ENCODE measurements at regions not wholly inside any gene's neighbourhood (a gene's known extent, or its start where the extent isn't known, plus 50 kb on each side); places are given as distances from the start of the nearest gene placed in this dataset.
"Not testable (repeated sequence)": the region's sequence is repeated elsewhere in the genome, so short reads cannot be mapped to it uniquely, and the experiment has no call there.

GRCh38 chr7:91463330-91463729 is 199.1 kb downstream of the FZD1 start:
- DNase-seq (ENCODE audit: low spot score): no peak

DNA sequence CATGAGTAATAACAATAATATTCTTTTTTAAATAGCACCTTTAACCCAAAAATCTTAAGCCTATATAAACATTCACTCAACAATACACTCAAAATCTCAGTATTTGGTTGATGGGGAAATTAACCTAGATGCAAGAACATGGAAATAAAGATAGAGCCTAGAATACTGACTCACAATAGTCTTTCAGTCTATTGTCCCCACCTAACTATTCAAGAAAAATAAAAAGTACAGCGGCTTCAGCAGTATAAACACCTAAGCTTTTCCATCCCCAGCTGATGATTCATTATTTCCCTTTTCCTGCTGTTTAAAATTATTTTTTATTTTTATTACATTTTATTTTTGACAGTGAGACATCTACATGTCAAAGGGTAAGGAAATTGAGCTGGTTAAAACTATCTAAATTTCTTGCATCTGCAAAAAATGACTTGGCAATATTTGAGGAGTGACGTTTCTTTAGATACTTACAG is 201.4 kb downstream of the FZD1 start:
- DNase-seq (ENCODE audit: low spot score): no peak

DNA sequence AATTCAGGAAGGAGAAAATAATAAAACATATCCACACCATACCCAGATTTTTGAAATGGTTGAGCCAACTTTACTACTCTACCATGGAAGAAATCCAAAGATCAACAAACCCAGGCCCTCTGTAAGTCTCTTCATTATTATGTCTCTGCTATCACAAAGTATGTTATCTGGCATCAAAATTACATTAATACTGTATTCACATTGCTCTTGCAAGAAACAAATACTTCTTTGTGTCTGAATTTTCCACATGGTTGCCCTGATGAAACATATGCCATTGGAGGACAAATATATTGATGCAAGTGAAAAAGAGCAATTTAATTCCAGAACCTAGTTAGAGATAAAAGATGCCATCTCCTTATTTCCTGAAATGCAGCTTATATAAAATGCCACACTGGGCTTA is 204.0 kb downstream of the FZD1 start:
- DNase-seq (ENCODE audit: low spot score): no peak

DNA sequence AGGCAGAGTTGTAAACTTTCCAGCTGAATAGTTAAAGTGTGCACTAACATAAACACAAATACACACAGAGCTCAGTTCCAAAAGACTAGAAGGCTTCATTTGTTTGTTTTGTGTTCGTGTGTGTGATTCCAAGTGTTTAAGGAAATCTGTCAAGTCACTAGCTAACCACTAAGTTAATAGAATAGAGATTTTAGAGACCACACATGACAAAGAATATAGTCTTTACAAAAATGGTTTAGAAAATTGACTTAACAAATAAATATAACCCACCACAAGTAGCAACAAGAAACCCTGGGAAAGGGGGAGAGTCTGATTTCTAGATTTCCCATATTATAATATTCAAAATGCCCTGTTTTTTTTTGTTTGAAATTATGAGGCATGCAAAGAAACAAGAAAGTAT is 209.4 kb downstream of the FZD1 start:
- no peak for DNase-seq (ENCODE audit: low spot score)

DNA sequence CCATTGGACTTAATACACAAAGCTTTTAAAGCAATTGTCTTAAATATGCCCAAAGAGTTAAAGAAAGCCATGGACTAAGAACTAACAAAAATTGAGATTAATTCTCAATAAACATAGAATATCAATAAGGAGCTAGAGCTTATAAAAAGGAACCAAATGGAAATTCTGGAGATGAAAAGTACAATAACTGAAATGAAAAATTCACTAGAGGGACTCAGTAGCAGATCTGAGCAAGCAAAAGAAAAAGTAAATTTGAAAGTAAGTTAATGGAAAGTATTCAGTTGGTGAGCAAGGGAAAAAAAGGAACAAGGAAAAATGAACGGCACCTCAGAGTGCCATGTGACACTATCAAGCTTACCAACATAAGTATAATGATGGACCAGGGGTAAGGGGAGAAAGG is 209.8 kb downstream of the FZD1 start:
- DNase-seq (ENCODE audit: low spot score): no peak

DNA sequence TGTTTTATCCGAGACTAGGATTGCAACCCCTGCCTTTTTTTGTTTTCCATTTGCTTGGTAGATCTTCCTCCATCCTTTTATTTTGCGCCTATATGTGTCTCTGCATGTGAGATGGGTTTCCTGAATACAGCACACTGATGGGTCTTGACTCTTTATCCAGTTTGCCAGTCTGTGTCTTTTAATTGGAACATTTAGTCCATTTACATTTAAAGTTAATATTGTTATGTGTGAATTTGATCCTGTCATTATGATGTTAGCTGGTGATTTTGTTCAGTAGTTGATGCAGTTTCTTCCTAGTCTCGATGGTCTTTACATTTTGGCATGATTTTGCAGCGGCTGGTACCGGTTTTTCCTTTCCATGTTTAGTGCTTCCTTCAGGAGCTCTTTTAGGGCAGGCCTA is 216.2 kb downstream of the FZD1 start:
- not testable (repeated sequence) for DNase-seq (ENCODE audit: low spot score)

DNA sequence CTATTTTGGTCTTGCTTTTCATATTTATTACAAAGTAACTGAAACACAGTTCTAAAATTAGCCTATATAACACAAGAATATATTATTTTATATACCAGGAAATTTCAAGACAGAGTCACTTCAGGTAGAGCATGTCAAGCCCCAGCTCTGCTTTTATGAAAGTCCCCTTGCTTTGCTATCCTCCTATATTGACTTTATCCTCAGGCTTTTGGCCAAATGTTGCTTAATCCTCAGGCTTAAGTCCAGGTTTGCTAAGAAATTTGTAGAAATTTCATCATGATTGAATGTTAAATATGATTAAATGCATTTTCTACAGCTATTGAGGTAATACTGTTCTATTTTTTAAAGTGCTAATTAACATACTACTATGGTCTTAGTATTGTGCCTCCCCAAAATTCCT is 227.6 kb downstream of the FZD1 start:
- DNase-seq (ENCODE audit: low spot score): no peak

- no peak for DNase-seq (ENCODE audit: low spot score)
Observed at GRCh38 chr7:91492317-91492716, 228.1 kb downstream of the FZD1 start.

- DNase-seq (ENCODE audit: low spot score): no peak
Observed at GRCh38 chr7:91492773-91493172, 228.5 kb downstream of the FZD1 start.

- DNase-seq (ENCODE audit: low spot score): no peak
Observed at GRCh38 chr7:91494450-91494849, 230.2 kb downstream of the FZD1 start.

DNA sequence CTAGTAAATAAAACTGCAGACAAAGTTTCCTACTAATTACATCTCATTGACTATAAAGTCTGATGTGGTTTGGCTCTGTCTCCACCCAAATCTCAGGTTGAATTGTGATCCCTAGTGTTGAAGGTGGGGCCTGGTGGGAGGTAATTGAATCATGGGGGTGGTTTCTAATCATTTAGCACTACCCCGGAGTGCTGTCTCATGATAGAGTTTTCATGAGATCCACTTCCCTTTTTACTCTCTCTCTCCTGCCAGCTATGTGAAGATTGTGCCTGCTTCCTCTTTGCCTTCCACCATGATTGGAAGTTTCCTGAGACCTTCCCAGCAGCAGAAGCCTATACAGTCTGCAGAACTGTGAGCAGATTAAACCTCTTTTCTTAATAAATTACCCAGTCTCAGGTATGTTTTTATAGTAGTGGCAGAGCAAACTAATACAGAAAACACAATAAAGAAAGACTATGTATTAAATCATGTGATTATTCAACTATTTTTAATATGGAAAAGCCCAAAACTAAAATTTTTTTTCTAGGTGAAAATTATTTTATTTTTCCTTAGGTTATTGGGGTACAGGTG is 232.1 kb downstream of the FZD1 start:
- no peak for DNase-seq (ENCODE audit: low spot score)

- not testable (repeated sequence) for DNase-seq (ENCODE audit: low spot score)
Observed at GRCh38 chr7:91497277-91497676, 233.0 kb downstream of the FZD1 start.

DNA sequence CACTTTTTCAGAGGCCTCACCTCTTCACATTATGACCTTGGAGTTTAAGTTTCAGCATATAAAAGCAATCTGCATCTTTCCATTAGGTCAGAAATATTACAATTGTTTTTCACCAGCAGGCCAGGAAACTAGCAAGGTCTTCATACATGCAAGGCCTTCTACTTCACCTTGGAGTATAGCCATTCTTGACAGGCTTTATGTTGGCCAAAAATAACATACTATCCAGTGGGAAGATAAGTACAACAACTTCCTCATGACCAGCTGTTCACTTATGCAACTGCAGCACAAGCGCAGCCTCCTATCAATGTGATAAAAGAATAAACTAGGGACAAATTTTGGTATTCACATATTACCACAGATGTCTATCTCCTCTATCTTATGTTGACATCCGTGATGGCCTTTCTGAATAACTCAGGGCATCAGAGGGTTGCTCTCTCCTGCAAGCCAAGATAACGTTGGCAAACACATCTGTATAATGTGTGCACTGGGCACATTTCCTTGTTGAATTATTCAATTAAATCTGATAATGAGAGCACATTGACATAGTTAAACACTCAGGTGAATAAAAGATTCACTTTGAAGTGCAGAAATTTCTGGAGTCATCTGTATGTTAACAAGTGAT is 239.8 kb downstream of the FZD1 start:
- no peak for DNase-seq (ENCODE audit: low spot score)

DNA sequence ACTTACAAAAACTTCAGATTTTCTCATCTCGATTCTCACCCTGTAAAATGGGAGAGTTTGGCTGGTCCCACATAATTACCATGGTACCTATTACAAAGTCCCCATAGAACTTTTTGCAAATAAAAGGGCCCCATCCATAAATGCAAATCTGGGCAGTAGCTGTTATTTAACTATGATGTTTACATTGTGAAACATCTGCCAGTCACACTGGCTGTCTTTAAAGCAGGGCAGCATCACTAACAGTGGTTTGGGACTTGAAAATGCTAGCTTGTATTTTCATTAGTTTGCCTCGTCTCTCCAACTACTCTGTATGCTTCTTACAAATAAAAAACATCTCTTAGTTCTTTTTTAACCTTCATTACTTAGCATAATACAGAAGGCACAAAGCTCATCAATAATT is 240.7 kb downstream of the FZD1 start:
- no peak for DNase-seq (ENCODE audit: low spot score)

GRCh38 chr7:91506966-91507365 is 242.7 kb downstream of the FZD1 start:
- DNase-seq (ENCODE audit: low spot score): not testable (repeated sequence)

GRCh38 chr7:91511861-91512260 is 247.6 kb downstream of the FZD1 start:
- DNase-seq (ENCODE audit: low spot score): not testable (repeated sequence)

GRCh38 chr7:91512958-91513357 is 248.7 kb downstream of the FZD1 start:
- DNase-seq (ENCODE audit: low spot score): no peak

DNA sequence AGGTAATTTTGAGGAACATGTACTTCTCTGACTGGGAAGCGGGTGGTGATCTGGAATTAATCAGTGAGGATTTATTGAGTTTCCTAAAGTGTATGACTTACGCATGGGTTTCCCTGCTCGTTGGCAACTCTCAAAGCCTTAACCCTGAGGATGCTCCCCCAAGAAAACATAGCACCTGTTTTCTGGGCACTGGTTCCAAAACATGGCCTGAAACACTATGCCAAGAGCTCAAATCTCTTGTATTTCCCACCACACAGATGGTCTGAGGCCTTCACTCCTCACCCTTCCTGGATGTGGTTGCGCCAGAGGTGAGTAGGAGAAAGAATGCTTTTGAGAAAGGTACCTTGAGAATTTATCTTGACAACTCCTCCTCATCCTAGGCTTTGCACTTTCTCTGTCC is 250.4 kb downstream of the FZD1 start:
- DNase-seq (ENCODE audit: low spot score): no peak

DNA sequence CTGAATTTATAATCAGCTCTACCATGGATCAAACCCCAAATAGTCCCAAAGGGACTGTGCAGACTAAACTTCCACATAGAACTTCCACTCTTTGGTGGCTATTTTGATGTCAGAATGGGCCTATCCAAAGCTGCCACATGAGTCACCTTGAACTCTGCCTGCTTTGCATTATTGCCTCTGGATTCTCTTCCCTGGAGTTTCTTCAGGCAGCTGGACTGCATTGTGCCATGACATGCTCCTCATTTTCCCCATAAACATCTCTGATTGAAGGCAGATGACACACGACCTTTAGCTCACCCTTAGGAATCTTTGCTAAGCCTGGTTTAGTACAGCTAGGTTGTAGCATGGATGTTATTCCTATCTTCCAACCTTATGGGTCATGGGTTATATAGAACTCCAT is 251.7 kb downstream of the FZD1 start:
- no peak for DNase-seq (ENCODE audit: low spot score)

DNA sequence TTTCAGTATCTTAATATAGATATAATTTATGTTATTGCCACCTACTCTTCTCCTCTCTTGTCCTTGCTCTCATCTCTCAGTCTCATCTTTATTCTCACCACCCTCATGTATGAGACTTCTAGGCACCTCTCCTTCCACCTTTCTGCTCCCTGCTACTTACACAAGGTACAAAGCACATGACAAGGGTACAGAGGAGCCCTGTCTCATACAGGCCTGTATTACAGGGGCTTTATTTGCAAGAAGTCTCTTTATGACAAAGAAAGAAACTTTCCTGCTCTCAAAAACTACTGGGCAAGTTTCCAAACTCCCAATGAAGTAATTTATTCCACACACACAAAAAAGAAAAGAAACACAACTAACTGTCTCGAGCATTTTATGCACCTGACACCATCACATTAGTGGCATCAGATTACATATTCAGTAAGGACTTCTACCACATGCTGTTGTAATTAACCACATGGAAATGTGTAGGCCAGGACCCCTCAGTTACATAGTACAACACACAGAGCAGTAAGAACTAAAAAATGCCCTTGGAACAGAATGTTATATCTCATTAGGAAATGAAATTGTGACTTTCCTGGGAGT is 253.1 kb downstream of the FZD1 start:
- DNase-seq (ENCODE audit: low spot score): no peak

- DNase-seq (ENCODE audit: low spot score): no peak
Observed at GRCh38 chr7:91518058-91518457, 253.8 kb downstream of the FZD1 start.

- no peak for DNase-seq (ENCODE audit: low spot score)
Observed at GRCh38 chr7:91519241-91520158, 255.3 kb downstream of the FZD1 start.

DNA sequence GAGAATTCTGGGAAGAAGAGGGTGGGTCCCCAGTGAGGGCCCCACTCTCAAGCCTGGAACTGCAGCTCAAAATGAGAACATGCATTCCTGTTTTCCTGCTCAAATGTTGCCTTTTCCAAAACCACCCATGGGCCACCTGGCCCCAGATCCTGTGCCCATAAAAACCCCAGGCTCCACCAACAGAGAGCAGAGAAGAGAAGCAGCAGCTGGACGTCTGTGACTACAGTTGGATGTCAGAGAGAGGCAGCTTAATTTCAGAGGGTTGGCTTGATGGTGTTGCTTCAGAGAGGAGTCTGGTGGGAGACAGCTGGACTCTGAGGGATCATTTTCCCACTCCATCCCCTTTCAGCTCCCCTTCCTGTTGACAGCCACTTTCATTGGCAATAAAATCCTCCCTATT is 256.4 kb downstream of the FZD1 start:
- no peak for DNase-seq (ENCODE audit: low spot score)

All from GM03348 (cell line).